Prostate gland (tissue), 2 donors: ENCODE measurements at regions not wholly inside any gene's neighbourhood (a gene's known extent, or its start where the extent isn't known, plus 50 kb on each side); places are given as distances from the start of the nearest gene placed in this dataset.
"Not testable (repeated sequence)": the region's sequence is repeated elsewhere in the genome, so short reads cannot be mapped to it uniquely, and the experiment has no call there.

ENCODE experiments used
- DNase-seq: peaks from one replicate; pipeline ENCODE4 v3.0.0-alpha.2; 2019; ENCODE audit warnings: low spot score
- H3K27ac ChIP-seq, 2 donors: fragments of 200-600 bp; sonication (generic); 2 replicates each; pipeline ENCODE4 v1.5.1; 2017 to 2019
- H3K27me3 ChIP-seq: fragments of 200-600 bp; sonication (generic); replicated peaks from 2 replicates; pipeline ENCODE4 v1.5.1; 2019; ENCODE audit not compliant: insufficient read depth
- H3K36me3 ChIP-seq, 2 donors: fragments of 200-600 bp; sonication (generic); 1 replicate in 1 of 2; 2 replicates in 1 of 2; pipeline versions ENCODE4 v1.5.1 to v1.8.1; 2017 to 2019
- H3K4me1 ChIP-seq: fragments of 200-600 bp; sonication (generic); replicated peaks from 2 replicates; pipeline ENCODE4 v1.5.1; 2019
- H3K4me3 ChIP-seq, 2 donors: fragments of 200-600 bp; sonication (generic); 2 replicates each; pipeline ENCODE4 v1.5.1; 2017 to 2019
- H3K9me3 ChIP-seq: fragments of 200-600 bp; sonication (generic); 2 replicates; pipeline ENCODE4 v1.5.1; 2017
- CTCF ChIP-seq, 4 experiments: fragments of 200-600 bp in 2 of 4; fragments of 450-650 bp in 2 of 4; sonication (generic) in 2 of 4; IDR thresholded peaks; 1 replicate in 3 of 4; 2 replicates in 1 of 4; pipeline ENCODE4 v1.5.1; 2016 to 2019; ENCODE audit warnings: antibody characterized with exemption in 4 of 4, mild to moderate bottlenecking in 2 of 4, moderate library complexity in 2 of 4
- POLR2A ChIP-seq: fragments of 450-650 bp; IDR thresholded peaks from one replicate; pipeline ENCODE4 v1.6.1; 2016; ENCODE audit warnings: antibody characterized with exemption, mild to moderate bottlenecking
- POLR2AphosphoS5 ChIP-seq: sonication (generic); formaldehyde crosslinking; IDR thresholded peaks from one replicate; pipeline ENCODE4 v1.6.1; 2017; ENCODE audit warnings: antibody characterized with exemption
- WGBS: methylation state at CpG from one replicate; pipeline ENCODE4 v1.1.5; 2018; 5-methylcytosine and 5-hydroxymethylcytosine counted together
- intact Hi-C: fragments of 100-400 bp; cut with DNase I; formaldehyde crosslinking; loops from one replicate; pipeline ENCODE4 v1.14.2; 2022

- Histone ChIP-seq H3K27me3 (no peaks in the 10 kb centered on the region), H3K36me3 (no peaks in the 10 kb centered on the region), H3K4me1 (peaks cover 12% of the 10 kb centered on the region), H3K9me3 (no peaks in the 10 kb centered on the region), H3K4me3 (no peak overlapping the region), H3K27ac (no peak overlapping the region)
- no peak for TF ChIP-seq POLR2A
- TF ChIP-seq POLR2AphosphoS5, result no peak
- no peak for TF ChIP-seq CTCF (IDR thresholded peaks at IDR 0.05)
- no peak for DNase-seq
- 61% methylated on average over 2 of the region's 2 CpGs for WGBS
- intact Hi-C loops, result loop anchor here (5.0 to 10.0 kb wide), 4 partner anchors 74 to 582 kb away; no protein-coding TSS in a partner anchor
Observed at GRCh38 chr5:125486634-125487033, 740.2 kb upstream of the ZNF608 start.

GRCh38 chr5:125487231-125487630 is 740.8 kb upstream of the ZNF608 start:
- 78% methylated on average over 3 of the region's 3 CpGs for WGBS
- TF ChIP-seq POLR2A (no peak), CTCF (IDR thresholded peaks at IDR 0.05) (no peak), POLR2AphosphoS5 (no peak)
- Histone ChIP-seq H3K9me3 (no peaks in the 10 kb centered on the region), H3K27ac (no peak overlapping the region), H3K27me3 (no peaks in the 10 kb centered on the region), H3K4me3 (no peak overlapping the region), H3K36me3 (no peaks in the 10 kb centered on the region), H3K4me1 (peaks cover 9% of the 10 kb centered on the region)
- intact Hi-C loops, result loop anchor here (5.0 to 10.0 kb wide), 4 partner anchors 75 to 582 kb away; no protein-coding TSS in a partner anchor
- no peak for DNase-seq

- not testable (repeated sequence) for H3K9me3 ChIP-seq, DNase-seq, H3K27me3 ChIP-seq, H3K36me3 ChIP-seq, H3K4me3 ChIP-seq, H3K4me1 ChIP-seq, H3K27ac ChIP-seq
- intact Hi-C loops, result loop anchor here (5.0 to 10.0 kb wide), 4 partner anchors 75 to 583 kb away; no protein-coding TSS in a partner anchor
- 85% methylated on average over 4 of the region's 4 CpGs for WGBS
Observed at GRCh38 chr5:125487652-125488051, 741.2 kb upstream of the ZNF608 start.

- intact Hi-C loops, result loop anchor here (5.0 to 10.0 kb wide), 4 partner anchors 77 to 584 kb away; no protein-coding TSS in a partner anchor
- Histone ChIP-seq H3K36me3 (no peaks in the 10 kb centered on the region), H3K4me3 (no peak overlapping the region), H3K27me3 (no peaks in the 10 kb centered on the region), H3K9me3 (no peaks in the 10 kb centered on the region), H3K27ac (no peak overlapping the region), H3K4me1 (peaks cover 9% of the 10 kb centered on the region)
- 100% methylated on average over 2 of the region's 2 CpGs for WGBS
- no peak for TF ChIP-seq CTCF (IDR thresholded peaks at IDR 0.05)
- TF ChIP-seq POLR2AphosphoS5, result no peak
- TF ChIP-seq POLR2A, result no peak
- no peak for DNase-seq
Observed at GRCh38 chr5:125489146-125489545, 742.7 kb upstream of the ZNF608 start.

GRCh38 chr5:125491986-125492492 is 745.6 kb upstream of the ZNF608 start:
- intact Hi-C loops, result no loop called here
- no peak overlapping the region for H3K4me3 ChIP-seq
- DNase-seq, result peak; percentile 21
- peak; percentile 10 for TF ChIP-seq POLR2AphosphoS5
- no peak for TF ChIP-seq POLR2A
- no peaks in the 10 kb centered on the region for H3K27me3 ChIP-seq
- no peaks in the 10 kb centered on the region for H3K4me1 ChIP-seq
- no peak overlapping the region for H3K27ac ChIP-seq
- 11% methylated on average over 3 of the region's 3 CpGs for WGBS
- H3K9me3 ChIP-seq, result no peaks in the 10 kb centered on the region
- no peaks in the 10 kb centered on the region for H3K36me3 ChIP-seq

GRCh38 chr5:125492977-125493376 is 746.5 kb upstream of the ZNF608 start:
- intact Hi-C loops, result no loop called here
- no peaks in the 10 kb centered on the region for H3K9me3 ChIP-seq
- no peak overlapping the region for H3K4me3 ChIP-seq
- 94% methylated on average over 2 of the region's 2 CpGs for WGBS
- DNase-seq, result no peak
- no peaks in the 10 kb centered on the region for H3K36me3 ChIP-seq
- no peak for TF ChIP-seq POLR2A
- no peaks in the 10 kb centered on the region for H3K4me1 ChIP-seq
- no peaks in the 10 kb centered on the region for H3K27me3 ChIP-seq
- no peak overlapping the region for H3K27ac ChIP-seq
